ENCODE measurements at regions not wholly inside any gene's neighbourhood (a gene's known extent, or its start where the extent isn't known, plus 50 kb on each side); places are given as distances from the start of the nearest gene placed in this dataset.
"Not testable (repeated sequence)": the region's sequence is repeated elsewhere in the genome, so short reads cannot be mapped to it uniquely, and the experiment has no call there.

DNA sequence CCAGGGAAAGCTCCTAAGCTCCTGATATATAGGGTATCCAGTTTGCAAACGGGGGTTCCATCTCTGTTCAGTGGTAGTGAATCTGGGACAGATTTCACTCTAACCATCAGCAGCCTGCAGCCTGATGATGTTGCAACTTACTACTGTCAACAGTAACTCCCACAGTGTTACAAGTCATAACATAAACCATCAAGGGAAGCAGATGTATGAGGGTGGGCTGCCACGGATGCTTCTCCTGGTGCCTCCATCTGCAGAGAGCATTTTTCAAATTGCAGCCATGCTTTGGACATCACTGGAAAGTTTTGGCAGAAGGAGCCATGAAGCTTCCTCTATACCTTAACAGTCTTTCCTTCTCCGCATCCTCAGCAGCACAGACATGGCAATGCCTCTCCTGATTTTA is 234.5 kb downstream of the ANKRD36B start:
- no peaks in the 10 kb centered on the region for H3K79me2 ChIP-seq (ENCODE audit: control insufficient read depth, low read length)
- H3K4me1 ChIP-seq (ENCODE audit: control insufficient read depth, low read length): peaks cover 45% of the 10 kb centered on the region
- 0 out of 2 replicates have a peak overlapping the region, but pooled peaks have one; percentile 5 for H3K27ac ChIP-seq (ENCODE audit: low read depth, low read length)
- 0 out of 2 replicates have a peak, but pooled peaks cover 1% of the 10 kb centered on the region for H3F3A ChIP-seq (ENCODE audit: control insufficient read depth, insufficient read depth)
- H3K9me2 ChIP-seq (replicated peaks; ENCODE audit: control insufficient read depth, low read length): no peaks in the 10 kb centered on the region
- H3K36me3 ChIP-seq (ENCODE audit: control insufficient read depth, low read length): no peaks in the 10 kb centered on the region
- TF ChIP-seq EZH2phosphoT487 (IDR thresholded peaks at IDR 0.05; ENCODE audit: borderline replicate concordance, low read length) (no peak), CTCF (IDR thresholded peaks at IDR 0.05; ENCODE audit: low read depth, low read length, poor library complexity, severe bottlenecking) (no peak)
- H3K27me3 ChIP-seq (ENCODE audit: control insufficient read depth, low read length): no peaks in the 10 kb centered on the region
- H3K4me2 ChIP-seq (ENCODE audit: low read length): peak overlapping the region; percentile 60
- H3K4me3 ChIP-seq (ENCODE audit: low read length): peak overlapping the region; percentile 36; the same call in 1 of the 2 replicates
- H4K20me1 ChIP-seq (ENCODE audit: control insufficient read depth, insufficient read depth, low read depth, low read length): no peaks in the 10 kb centered on the region
- H3K9me3 ChIP-seq (ENCODE audit: control insufficient read depth, insufficient read depth, low read length): no peaks in the 10 kb centered on the region

GRCh38 chr2:97354576-97354975 is 235.1 kb downstream of the ANKRD36B start:
- peaks cover 2% of the 10 kb centered on the region; the same call in 1 of the 2 replicates for H3F3A ChIP-seq (ENCODE audit: control insufficient read depth, insufficient read depth)
- H3K4me3 ChIP-seq (ENCODE audit: low read length): peak overlapping the region; percentile 36
- 0 out of 2 replicates have a peak overlapping the region, but pooled peaks have one; percentile 5 for H3K27ac ChIP-seq (ENCODE audit: low read depth, low read length)
- H3K36me3 ChIP-seq (ENCODE audit: control insufficient read depth, low read length): no peaks in the 10 kb centered on the region
- peak overlapping the region; percentile 60 for H3K4me2 ChIP-seq (ENCODE audit: low read length)
- no peaks in the 10 kb centered on the region for H4K20me1 ChIP-seq (ENCODE audit: control insufficient read depth, insufficient read depth, low read depth, low read length)
- peaks cover 49% of the 10 kb centered on the region for H3K4me1 ChIP-seq (ENCODE audit: control insufficient read depth, low read length)
- no peaks in the 10 kb centered on the region for H3K79me2 ChIP-seq (ENCODE audit: control insufficient read depth, low read length)
- no peaks in the 10 kb centered on the region for H3K27me3 ChIP-seq (ENCODE audit: control insufficient read depth, low read length)
- H3K9me2 ChIP-seq (replicated peaks; ENCODE audit: control insufficient read depth, low read length): no peaks in the 10 kb centered on the region
- no peak for TF ChIP-seq CTCF (IDR thresholded peaks at IDR 0.05; ENCODE audit: low read depth, low read length, poor library complexity, severe bottlenecking)
- TF ChIP-seq EZH2phosphoT487 (IDR thresholded peaks at IDR 0.05; ENCODE audit: borderline replicate concordance, low read length): no peak
- H3K9me3 ChIP-seq (ENCODE audit: control insufficient read depth, insufficient read depth, low read length): no peaks in the 10 kb centered on the region

DNA sequence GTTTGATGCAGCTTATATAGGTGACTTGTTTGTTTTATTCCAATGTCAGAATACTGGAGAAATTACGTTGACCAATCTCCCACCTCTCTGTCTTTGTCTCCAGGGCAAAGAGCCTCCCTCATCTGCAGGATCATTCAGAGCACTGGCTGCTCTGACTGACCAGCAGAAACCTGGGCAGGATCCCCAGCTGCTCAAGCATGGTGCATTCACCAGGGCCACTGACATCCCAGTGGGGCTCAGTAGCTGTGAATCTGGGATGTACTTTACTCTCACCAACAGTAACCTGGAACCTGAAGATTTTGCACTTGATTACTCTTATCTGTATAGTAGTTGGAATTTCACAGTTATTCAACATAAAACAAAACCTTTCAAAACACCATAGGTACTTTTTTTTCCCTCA is 235.9 kb downstream of the ANKRD36 start:
- TF ChIP-seq EZH2phosphoT487 (IDR thresholded peaks at IDR 0.05; ENCODE audit: borderline replicate concordance, low read length): no peak
- H3K9me3 ChIP-seq (ENCODE audit: control insufficient read depth, insufficient read depth, low read length): no peaks in the 10 kb centered on the region
- H3K4me1 ChIP-seq (ENCODE audit: control insufficient read depth, low read length): peaks cover 35% of the 10 kb centered on the region
- H3K79me2 ChIP-seq (ENCODE audit: control insufficient read depth, low read length): no peaks in the 10 kb centered on the region
- H3F3A ChIP-seq (ENCODE audit: control insufficient read depth, insufficient read depth): peaks cover 6% of the 10 kb centered on the region; the same call in 1 of the 2 replicates
- H3K27me3 ChIP-seq (ENCODE audit: control insufficient read depth, low read length): no peaks in the 10 kb centered on the region
- no peaks in the 10 kb centered on the region for H3K36me3 ChIP-seq (ENCODE audit: control insufficient read depth, low read length)
- H4K20me1 ChIP-seq (ENCODE audit: control insufficient read depth, insufficient read depth, low read depth, low read length): no peaks in the 10 kb centered on the region
- H3K9me2 ChIP-seq (replicated peaks; ENCODE audit: control insufficient read depth, low read length): no peaks in the 10 kb centered on the region
- H3K4me3 ChIP-seq (ENCODE audit: low read length): no peak overlapping the region
- no peak overlapping the region for H3K4me2 ChIP-seq (ENCODE audit: low read length)
- H3K27ac ChIP-seq (ENCODE audit: low read depth, low read length): no peak overlapping the region

- peak overlapping the region; percentile 10; the same call in 1 of the 2 replicates for H3K4me2 ChIP-seq (ENCODE audit: low read length)
- TF ChIP-seq CTCF (IDR thresholded peaks at IDR 0.05; ENCODE audit: low read depth, low read length, poor library complexity, severe bottlenecking) (no peak), EZH2phosphoT487 (IDR thresholded peaks at IDR 0.05; ENCODE audit: borderline replicate concordance, low read length) (no peak)
- no peak overlapping the region for H3K27ac ChIP-seq (ENCODE audit: low read depth, low read length)
Measured at GRCh38 chr2:97348265-97348664, 235.3 kb downstream of the ANKRD36 start.

GRCh38 chr2:97344937-97345336 is 232.0 kb downstream of the ANKRD36 start:
- H3K9me3 ChIP-seq (ENCODE audit: control insufficient read depth, insufficient read depth, low read length); H3K4me2 ChIP-seq (ENCODE audit: low read length); H3K4me3 ChIP-seq (ENCODE audit: low read length); H3K79me2 ChIP-seq (ENCODE audit: control insufficient read depth, low read length); H4K20me1 ChIP-seq (ENCODE audit: control insufficient read depth, insufficient read depth, low read depth, low read length); H3K9me2 ChIP-seq (replicated peaks; ENCODE audit: control insufficient read depth, low read length); H3K36me3 ChIP-seq (ENCODE audit: control insufficient read depth, low read length); H3K27me3 ChIP-seq (ENCODE audit: control insufficient read depth, low read length); H3K27ac ChIP-seq (ENCODE audit: low read depth, low read length); H3F3A ChIP-seq (ENCODE audit: control insufficient read depth, insufficient read depth): not testable (repeated sequence)
- peaks cover 18% of the 10 kb centered on the region for H3K4me1 ChIP-seq (ENCODE audit: control insufficient read depth, low read length)

More at GRCh38 chr2:97348265-97348664, 235.3 kb downstream of the ANKRD36 start:
- no peaks in the 10 kb centered on the region for H3K79me2 ChIP-seq (ENCODE audit: control insufficient read depth, low read length)
- peaks cover 29% of the 10 kb centered on the region for H3K4me1 ChIP-seq (ENCODE audit: control insufficient read depth, low read length)
- H3K27me3 ChIP-seq (ENCODE audit: control insufficient read depth, low read length): no peaks in the 10 kb centered on the region
- H3K9me2 ChIP-seq (replicated peaks; ENCODE audit: control insufficient read depth, low read length): no peaks in the 10 kb centered on the region
- H3K36me3 ChIP-seq (ENCODE audit: control insufficient read depth, low read length): no peaks in the 10 kb centered on the region
- H3K9me3 ChIP-seq (ENCODE audit: control insufficient read depth, insufficient read depth, low read length): no peaks in the 10 kb centered on the region
- no peak overlapping the region for H3K4me3 ChIP-seq (ENCODE audit: low read length)
- H4K20me1 ChIP-seq (ENCODE audit: control insufficient read depth, insufficient read depth, low read depth, low read length): no peaks in the 10 kb centered on the region
- H3F3A ChIP-seq (ENCODE audit: control insufficient read depth, insufficient read depth): peaks cover 6% of the 10 kb centered on the region; the same call in 1 of the 2 replicates

- not testable (repeated sequence) for H3K9me3 ChIP-seq (ENCODE audit: control insufficient read depth, insufficient read depth, low read length); H3K4me1 ChIP-seq (ENCODE audit: control insufficient read depth, low read length); H3K9me2 ChIP-seq (replicated peaks; ENCODE audit: control insufficient read depth, low read length); H3K36me3 ChIP-seq (ENCODE audit: control insufficient read depth, low read length); H3K79me2 ChIP-seq (ENCODE audit: control insufficient read depth, low read length); H3K4me2 ChIP-seq (ENCODE audit: low read length); H3K27me3 ChIP-seq (ENCODE audit: control insufficient read depth, low read length); H3F3A ChIP-seq (ENCODE audit: control insufficient read depth, insufficient read depth); H4K20me1 ChIP-seq (ENCODE audit: control insufficient read depth, insufficient read depth, low read depth, low read length); H3K27ac ChIP-seq (ENCODE audit: low read depth, low read length); H3K4me3 ChIP-seq (ENCODE audit: low read length)
Measured at GRCh38 chr2:97333674-97334073, 220.7 kb downstream of the ANKRD36 start.
